ENCODE measurements at regions not wholly inside any gene's neighbourhood (a gene's known extent, or its start where the extent isn't known, plus 50 kb on each side); places are given as distances from the start of the nearest gene placed in this dataset.

DNA sequence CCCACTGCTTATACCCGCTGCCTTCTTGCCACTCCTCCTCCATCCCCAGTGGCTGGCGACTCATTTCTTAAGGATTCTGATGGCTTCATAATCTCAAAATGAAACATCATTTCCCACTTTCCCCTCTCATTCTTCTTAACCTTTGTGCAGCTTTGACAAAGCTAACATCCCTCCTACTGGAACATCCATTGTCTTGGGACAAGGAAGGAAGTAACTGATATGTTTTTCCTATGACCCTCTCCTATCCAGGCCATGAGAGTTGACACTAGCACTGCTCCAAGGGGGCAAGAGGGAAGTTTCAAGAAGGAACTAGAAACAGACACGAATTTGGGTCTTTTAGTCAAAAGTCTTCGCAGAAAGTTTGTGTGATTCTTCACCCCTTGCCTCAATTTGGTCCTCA is 71.7 kb upstream of the SNX2 start:
- TF ChIP-seq ZFX (IDR thresholded peaks at IDR 0.05) (no peak), CTCF (conservative IDR thresholded peaks at IDR 0.05) (no peak)
- no peak overlapping the region for H3K27ac ChIP-seq

DNA sequence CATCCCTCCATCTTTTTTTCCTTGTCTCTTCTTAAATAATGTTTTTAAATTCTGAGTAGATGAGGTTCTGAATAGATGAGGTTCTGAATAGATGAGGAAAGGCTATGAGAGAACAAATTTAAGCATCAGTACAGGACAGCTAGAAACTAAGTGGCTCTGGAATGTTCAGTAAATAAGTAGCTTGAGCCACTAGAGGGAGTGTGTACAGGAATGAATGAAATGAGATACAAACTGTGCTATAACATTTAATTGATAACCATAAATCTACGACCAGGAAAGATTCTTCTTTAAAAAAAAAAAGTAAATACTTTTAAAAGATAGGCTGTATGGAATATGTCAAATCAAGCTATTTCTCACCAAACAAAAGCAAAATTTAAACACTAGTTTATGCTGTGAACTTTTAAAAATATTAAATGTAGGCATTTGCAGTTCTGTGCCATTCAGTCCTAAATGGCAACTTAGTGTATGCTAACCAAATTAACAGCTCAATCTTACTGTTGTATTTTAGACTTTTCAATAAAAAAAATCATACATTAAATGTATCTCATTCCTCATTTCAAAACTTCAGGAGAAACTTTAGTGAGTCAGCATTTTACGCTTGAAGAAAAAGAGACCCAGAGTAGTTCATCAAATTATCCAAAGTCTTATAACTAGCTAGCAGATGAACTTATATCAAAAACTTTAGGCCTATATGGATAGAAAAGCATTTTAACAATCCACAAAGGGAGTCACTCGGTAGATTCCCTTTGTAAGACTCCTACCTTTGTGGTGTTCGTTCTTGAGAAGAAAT is 70.4 kb upstream of the SNX2 start:
- no peak overlapping the region for H3K27ac ChIP-seq
- TF ChIP-seq ZFX (IDR thresholded peaks at IDR 0.05) (no peak), CTCF (conservative IDR thresholded peaks at IDR 0.05) (peak; percentile 81)

GRCh38 chr5:122705851-122706250 is 69.0 kb upstream of the SNX2 start:
- no peak overlapping the region for H3K27ac ChIP-seq
- TF ChIP-seq CTCF (conservative IDR thresholded peaks at IDR 0.05), result no peak
- TF ChIP-seq ZFX (IDR thresholded peaks at IDR 0.05), result no peak

DNA sequence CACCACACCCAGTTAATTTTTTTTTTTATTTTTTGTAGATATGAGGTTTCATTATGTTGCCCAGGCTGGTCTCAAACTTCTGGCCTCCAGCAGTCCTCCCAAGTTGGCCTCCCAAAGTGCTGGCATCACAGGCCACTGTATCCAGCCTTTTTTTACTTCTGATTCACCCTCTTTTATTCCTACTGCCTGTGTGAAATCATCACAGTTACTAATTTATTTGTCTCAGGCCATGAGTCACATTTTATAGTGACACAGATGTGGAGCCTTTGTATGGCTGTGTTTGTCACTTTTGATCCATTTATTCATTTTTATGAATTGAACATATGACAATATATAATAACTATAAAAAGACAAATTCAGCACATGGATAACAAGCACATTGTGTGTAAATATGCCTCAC is 67.1 kb upstream of the SNX2 start:
- no peak overlapping the region for H3K27ac ChIP-seq
- TF ChIP-seq ZFX (IDR thresholded peaks at IDR 0.05), result no peak
- no peak for TF ChIP-seq CTCF (conservative IDR thresholded peaks at IDR 0.05)

- TF ChIP-seq CTCF (conservative IDR thresholded peaks at IDR 0.05) (no peak), ZFX (IDR thresholded peaks at IDR 0.05) (no peak)
- no peak overlapping the region for H3K27ac ChIP-seq
These were observed 61.8 kb upstream of the SNX2 start for GRCh38 chr5:122713041-122713440.

DNA sequence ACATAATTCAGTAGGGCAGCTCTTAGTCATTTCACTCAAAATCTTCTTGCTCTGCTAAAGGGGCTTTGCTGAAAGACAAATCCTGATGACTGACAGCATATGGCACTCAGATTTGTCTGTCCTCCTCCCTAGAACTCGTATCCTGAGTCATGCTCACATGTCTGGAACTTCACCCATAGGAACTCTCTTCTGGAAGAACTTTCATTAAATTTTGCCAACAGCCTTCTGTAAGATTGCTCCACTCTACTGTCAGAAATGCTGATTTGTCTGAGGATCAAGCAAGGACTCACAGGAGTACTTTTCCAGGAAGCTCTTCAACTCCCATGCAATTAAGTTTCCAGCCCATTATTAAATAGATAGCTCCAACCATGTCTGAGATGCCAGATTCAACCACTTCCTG is 59.8 kb upstream of the SNX2 start:
- TF ChIP-seq ZFX (IDR thresholded peaks at IDR 0.05) (no peak), CTCF (conservative IDR thresholded peaks at IDR 0.05) (no peak)
- H3K27ac ChIP-seq, result no peak overlapping the region

DNA sequence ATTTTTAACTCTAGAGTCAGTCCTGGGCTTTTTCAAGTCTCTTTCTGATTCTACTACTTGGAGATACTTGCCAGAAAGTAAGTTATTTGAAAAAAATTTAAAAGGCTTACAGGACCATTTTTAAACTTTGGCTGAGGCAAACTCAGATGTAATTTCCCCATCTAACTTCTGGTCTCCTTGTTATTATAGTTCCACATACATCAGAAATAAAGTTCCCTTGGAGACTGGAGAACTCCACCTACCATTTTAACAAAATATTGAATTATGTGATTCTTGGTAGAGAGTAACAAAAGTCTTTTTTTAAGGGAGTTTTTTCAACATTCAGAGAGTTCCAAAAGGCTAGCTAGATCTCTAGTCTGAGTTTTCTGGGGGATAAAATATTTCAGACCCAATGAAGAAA is 56.3 kb upstream of the SNX2 start:
- TF ChIP-seq ZFX (IDR thresholded peaks at IDR 0.05) (no peak), CTCF (conservative IDR thresholded peaks at IDR 0.05) (no peak)

More for the DNA sequence above, 56.3 kb upstream of the SNX2 start:
- no peak overlapping the region for H3K27ac ChIP-seq
